GM12864 (cell line): ENCODE measurements at regions not wholly inside any gene's neighbourhood (a gene's known extent, or its start where the extent isn't known, plus 50 kb on each side); places are given as distances from the start of the nearest gene placed in this dataset.

Source experiments
- DNase-seq: peaks from one replicate; pipeline ENCODE4 v3.0.0-alpha.2; 2011; ENCODE audit warnings: low read depth
- H3K4me3 ChIP-seq: 2 replicates; pipeline ENCODE4 v1.5.1; 2011; ENCODE audit warnings: mild to moderate bottlenecking, low read depth, low read length, control low read depth
- TF ChIP-seq, protein P1 (sequence below): IDR thresholded peaks from 2 replicates; pipeline ENCODE4 v1.5.1; 2011; ENCODE audit warnings: low read depth, mild to moderate bottlenecking, moderate library complexity, low read length, control low read depth, inconsistent platforms; ENCODE audit errors: missing control alignments

GRCh38 chr17:70987867-70988340, 818.6 kb downstream of the KCNJ2 start:
- H3K4me3 ChIP-seq: no peak overlapping the region
- TF ChIP-seq, protein P1, sequence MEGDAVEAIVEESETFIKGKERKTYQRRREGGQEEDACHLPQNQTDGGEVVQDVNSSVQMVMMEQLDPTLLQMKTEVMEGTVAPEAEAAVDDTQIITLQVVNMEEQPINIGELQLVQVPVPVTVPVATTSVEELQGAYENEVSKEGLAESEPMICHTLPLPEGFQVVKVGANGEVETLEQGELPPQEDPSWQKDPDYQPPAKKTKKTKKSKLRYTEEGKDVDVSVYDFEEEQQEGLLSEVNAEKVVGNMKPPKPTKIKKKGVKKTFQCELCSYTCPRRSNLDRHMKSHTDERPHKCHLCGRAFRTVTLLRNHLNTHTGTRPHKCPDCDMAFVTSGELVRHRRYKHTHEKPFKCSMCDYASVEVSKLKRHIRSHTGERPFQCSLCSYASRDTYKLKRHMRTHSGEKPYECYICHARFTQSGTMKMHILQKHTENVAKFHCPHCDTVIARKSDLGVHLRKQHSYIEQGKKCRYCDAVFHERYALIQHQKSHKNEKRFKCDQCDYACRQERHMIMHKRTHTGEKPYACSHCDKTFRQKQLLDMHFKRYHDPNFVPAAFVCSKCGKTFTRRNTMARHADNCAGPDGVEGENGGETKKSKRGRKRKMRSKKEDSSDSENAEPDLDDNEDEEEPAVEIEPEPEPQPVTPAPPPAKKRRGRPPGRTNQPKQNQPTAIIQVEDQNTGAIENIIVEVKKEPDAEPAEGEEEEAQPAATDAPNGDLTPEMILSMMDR: no peak
- no peak for DNase-seq

DNA sequence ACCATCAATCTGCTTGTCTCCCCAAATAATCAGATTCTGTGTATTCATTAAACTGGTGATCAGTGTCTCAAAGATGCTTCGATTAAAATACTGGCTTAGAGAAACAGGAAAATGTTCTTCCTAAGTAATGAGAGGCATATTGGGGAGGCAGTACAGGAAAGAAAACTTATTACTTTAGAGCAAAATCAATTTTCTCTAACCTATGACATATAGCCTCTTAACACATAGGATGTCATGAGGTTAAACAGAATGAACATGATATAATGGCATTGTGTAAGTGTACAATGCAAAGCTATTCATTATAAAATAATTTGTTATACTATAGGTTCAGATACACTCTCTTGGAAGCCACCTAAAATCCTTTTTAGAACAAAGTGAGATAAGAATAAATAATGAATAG, 819.3 kb downstream of the KCNJ2 start:
- no peak for DNase-seq
- no peak overlapping the region for H3K4me3 ChIP-seq

GRCh38 chr17:70989280-70989679, 819.9 kb downstream of the KCNJ2 start:
- TF ChIP-seq, protein P1: no peak
- no peak for DNase-seq

More for the DNA sequence above, 819.3 kb downstream of the KCNJ2 start:
- TF ChIP-seq, protein P1: no peak

GRCh38 chr17:70994194-70994593, 824.9 kb downstream of the KCNJ2 start:
- no peak overlapping the region for H3K4me3 ChIP-seq
- DNase-seq: no peak
- TF ChIP-seq, protein P1: no peak

More at GRCh38 chr17:70989280-70989679, 819.9 kb downstream of the KCNJ2 start:
- no peak overlapping the region for H3K4me3 ChIP-seq

GRCh38 chr17:70995997-70996396, 826.7 kb downstream of the KCNJ2 start:
- no peak for DNase-seq
- TF ChIP-seq, protein P1: no peak
- H3K4me3 ChIP-seq: no peak overlapping the region

GRCh38 chr17:71003736-71004135, 834.4 kb downstream of the KCNJ2 start:
- TF ChIP-seq, protein P1: no peak
- DNase-seq: no peak
- H3K4me3 ChIP-seq: no peak overlapping the region

GRCh38 chr17:71004413-71004812, 835.1 kb downstream of the KCNJ2 start:
- no peak for DNase-seq
- TF ChIP-seq, protein P1: no peak
- H3K4me3 ChIP-seq: no peak overlapping the region
